ENCODE measurements at regions not wholly inside any gene's neighbourhood (a gene's known extent, or its start where the extent isn't known, plus 50 kb on each side); places are given as distances from the start of the nearest gene placed in this dataset.

DNA sequence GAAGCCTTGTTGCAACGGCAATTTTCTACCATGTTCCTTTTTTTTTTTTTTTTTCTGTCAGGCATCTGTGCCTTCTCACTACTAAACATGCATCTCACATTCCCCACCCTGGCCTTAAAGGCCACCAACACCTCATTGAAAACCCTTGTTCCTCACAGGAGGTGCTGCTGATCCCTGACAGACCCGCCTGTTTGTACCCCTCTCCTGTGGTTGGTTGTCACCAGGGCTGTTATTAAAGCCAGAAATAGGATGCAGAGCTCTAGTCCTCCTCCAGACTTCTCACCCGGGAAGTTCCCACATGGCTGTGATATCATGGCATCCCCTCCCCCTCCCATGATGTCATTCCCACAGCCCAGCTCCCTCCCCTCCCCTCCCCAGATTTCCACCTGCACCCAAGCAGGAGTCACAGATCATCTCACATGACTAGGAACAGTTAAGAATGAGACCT, 302.8 kb upstream of the NCAM1 start:
- Histone ChIP-seq H3K36me3 (ENCODE audit: control insufficient read depth in 2 of 2, extremely low read depth in 1 of 2, insufficient read depth in 2 of 2, low read length in 2 of 2) (no peaks in the 10 kb centered on the region), H3K27me3 (ENCODE audit: control insufficient read depth in 2 of 2, insufficient read depth in 2 of 2, low read length in 2 of 2) (no peaks in the 10 kb centered on the region), H3K4me2 (ENCODE audit: insufficient read depth, low read length) (no peak overlapping the region), H3K27ac (ENCODE audit: insufficient read depth, low read depth, low read length) (no peak overlapping the region), H3K4me1 (ENCODE audit: control insufficient read depth, extremely low read depth, insufficient read depth, low read length) (no peaks in the 10 kb centered on the region), H3K9me1 (replicated peaks; ENCODE audit: control insufficient read depth, extremely low read depth, insufficient read depth, low read length) (no peaks in the 10 kb centered on the region), H4K20me1 (replicated peaks; ENCODE audit: control insufficient read depth, extremely low read depth, insufficient read depth, low read length) (no peaks in the 10 kb centered on the region), H3K4me3 (replicated peaks in 1 of 3; ENCODE audit: insufficient read depth in 1 of 3, low read depth in 1 of 3, low read length in 3 of 3) (no peak overlapping the region), H2AFZ (ENCODE audit: low read depth, low read length) (no peak overlapping the region), H3K79me2 (ENCODE audit: control insufficient read depth, insufficient read depth, low read length) (no peaks in the 10 kb centered on the region), H3K9ac (replicated peaks; ENCODE audit: extremely low read depth, insufficient read depth, low read length) (no peak overlapping the region), H3K9me3 (replicated peaks; ENCODE audit: control insufficient read depth, insufficient read depth, low read length) (no peaks in the 10 kb centered on the region)
- intact Hi-C loops (cut with micrococcal nuclease): no loop called here
- ChIA-PET POLR2A (no interaction called here), CTCF (no interaction called here)
- no TSS peak for BruUV-seq (replicated peaks)
- TF ChIP-seq MYC (IDR thresholded peaks at IDR 0.05; ENCODE audit: low read depth, low read length) (no peak), POLR2A (IDR thresholded peaks at IDR 0.05; ENCODE audit: low read depth, low read length) (no peak), EZH2 (IDR thresholded peaks at IDR 0.05; ENCODE audit: borderline replicate concordance, low read depth, low read length, severe bottlenecking) (no peak), GATA2 (IDR thresholded peaks at IDR 0.05; ENCODE audit: insufficient read depth, insufficient read length, low read depth, low read length) (no peak), POLR2AphosphoS5 (IDR thresholded peaks at IDR 0.05; ENCODE audit: insufficient read depth, low read depth, low read length) (no peak), JUN (IDR thresholded peaks at IDR 0.05; ENCODE audit: borderline replicate concordance, insufficient read depth, insufficient read length, low read depth) (no peak), FOS (IDR thresholded peaks at IDR 0.05; ENCODE audit: borderline replicate concordance, insufficient read depth, low read length) (no peak)
- TF ChIP-seq, protein P1, sequence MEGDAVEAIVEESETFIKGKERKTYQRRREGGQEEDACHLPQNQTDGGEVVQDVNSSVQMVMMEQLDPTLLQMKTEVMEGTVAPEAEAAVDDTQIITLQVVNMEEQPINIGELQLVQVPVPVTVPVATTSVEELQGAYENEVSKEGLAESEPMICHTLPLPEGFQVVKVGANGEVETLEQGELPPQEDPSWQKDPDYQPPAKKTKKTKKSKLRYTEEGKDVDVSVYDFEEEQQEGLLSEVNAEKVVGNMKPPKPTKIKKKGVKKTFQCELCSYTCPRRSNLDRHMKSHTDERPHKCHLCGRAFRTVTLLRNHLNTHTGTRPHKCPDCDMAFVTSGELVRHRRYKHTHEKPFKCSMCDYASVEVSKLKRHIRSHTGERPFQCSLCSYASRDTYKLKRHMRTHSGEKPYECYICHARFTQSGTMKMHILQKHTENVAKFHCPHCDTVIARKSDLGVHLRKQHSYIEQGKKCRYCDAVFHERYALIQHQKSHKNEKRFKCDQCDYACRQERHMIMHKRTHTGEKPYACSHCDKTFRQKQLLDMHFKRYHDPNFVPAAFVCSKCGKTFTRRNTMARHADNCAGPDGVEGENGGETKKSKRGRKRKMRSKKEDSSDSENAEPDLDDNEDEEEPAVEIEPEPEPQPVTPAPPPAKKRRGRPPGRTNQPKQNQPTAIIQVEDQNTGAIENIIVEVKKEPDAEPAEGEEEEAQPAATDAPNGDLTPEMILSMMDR (IDR thresholded peaks at IDR 0.05; ENCODE audit: extremely low read depth in 1 of 2, insufficient read depth in 1 of 2, low read depth in 1 of 2, low read length in 2 of 2): no peak
- TF ChIP-seq, protein P2, sequence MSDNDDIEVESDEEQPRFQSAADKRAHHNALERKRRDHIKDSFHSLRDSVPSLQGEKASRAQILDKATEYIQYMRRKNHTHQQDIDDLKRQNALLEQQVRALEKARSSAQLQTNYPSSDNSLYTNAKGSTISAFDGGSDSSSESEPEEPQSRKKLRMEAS (IDR thresholded peaks at IDR 0.05; ENCODE audit: insufficient read depth, insufficient read length): no peak
- DNase-seq (ENCODE audit: low read depth, low spot score): no peak
- no peak for FAIRE-seq
- dilution Hi-C loops (cut with MboI; ENCODE audit: extremely low pct_ligation_motif_present, low sequenced_read_pairs): no loop called here
